WTC11 (cell line): ENCODE measurements at regions not wholly inside any gene's neighbourhood (a gene's known extent, or its start where the extent isn't known, plus 50 kb on each side); places are given as distances from the start of the nearest gene placed in this dataset.

Experiments
- CBFB ChIP-seq: sonication (generic); formaldehyde crosslinking; IDR thresholded peaks from 2 replicates; pipeline ENCODE4 v1.8.1; 2022; ENCODE audit warnings: mild to moderate bottlenecking, low read depth, missing genetic modification reagents
- EMX1 ChIP-seq: fragments of 250-450 bp; sonication (Bioruptor Pico); IDR thresholded peaks from 2 replicates; pipeline ENCODE4 v1.8.0; 2021; ENCODE audit warnings: mild to moderate bottlenecking
- GTF2I ChIP-seq: fragments of 250-450 bp; sonication (Bioruptor Pico); conservative IDR thresholded peaks from 2 replicates; pipeline ENCODE4 v1.4.0; 2021; ENCODE audit warnings: mild to moderate bottlenecking
- RELA ChIP-seq: sonication (generic); formaldehyde crosslinking; IDR thresholded peaks from 2 replicates; pipeline ENCODE4 v1.8.1; 2022; ENCODE audit warnings: missing genetic modification reagents, mild to moderate bottlenecking, borderline replicate concordance
- SP1 ChIP-seq: sonication (generic); formaldehyde crosslinking; conservative IDR thresholded peaks from 2 replicates; pipeline ENCODE4 v1.8.1; 2022; ENCODE audit warnings: missing genetic modification reagents
- TF ChIP-seq, protein P1 (sequence below): sonication (generic); formaldehyde crosslinking; IDR thresholded peaks from 2 replicates; pipeline ENCODE4 v1.8.0; 2022; ENCODE audit warnings: mild to moderate bottlenecking, missing genetic modification reagents
- TF ChIP-seq, protein P2 (sequence below): fragments of 200-600 bp; IDR thresholded peaks from 2 replicates; pipeline ENCODE4 v1.8.0; 2022; ENCODE audit warnings: antibody characterized with exemption
- TF ChIP-seq, protein P3 (sequence below): sonication (generic); formaldehyde crosslinking; IDR thresholded peaks from 2 replicates; pipeline ENCODE4 v1.8.0; 2023; ENCODE audit warnings: missing genetic modification reagents
- TF ChIP-seq, protein P4 (sequence below): sonication (generic); formaldehyde crosslinking; conservative IDR thresholded peaks from 2 replicates; pipeline ENCODE4 v1.8.1; 2022; ENCODE audit warnings: mild to moderate bottlenecking, missing genetic modification reagents
- TF ChIP-seq, protein P5 (sequence below): sonication (generic); formaldehyde crosslinking; IDR thresholded peaks from 2 replicates; pipeline ENCODE4 v1.8.0; 2022; ENCODE audit warnings: mild to moderate bottlenecking, missing genetic modification reagents

DNA sequence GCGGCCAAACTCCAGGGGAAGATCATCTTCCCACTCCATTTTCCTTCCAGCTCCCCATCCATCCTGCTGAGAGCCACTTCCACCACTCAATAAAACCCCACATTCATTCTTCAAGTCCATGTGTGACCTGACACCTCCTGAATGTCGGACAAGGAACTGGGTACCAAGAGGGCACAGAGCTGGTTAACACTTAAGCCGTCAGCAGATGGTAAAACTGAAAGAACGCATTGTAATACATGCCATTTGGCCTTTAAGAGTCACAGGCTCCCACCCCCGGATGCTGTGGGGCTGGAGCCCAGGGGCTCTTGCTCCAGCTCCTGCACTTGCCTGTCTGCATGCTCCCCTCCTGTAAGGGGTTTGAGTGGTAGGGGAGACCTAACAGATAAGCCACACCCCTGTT is 753.9 kb downstream of the COL12A1 start:
- TF ChIP-seq, protein P1, sequence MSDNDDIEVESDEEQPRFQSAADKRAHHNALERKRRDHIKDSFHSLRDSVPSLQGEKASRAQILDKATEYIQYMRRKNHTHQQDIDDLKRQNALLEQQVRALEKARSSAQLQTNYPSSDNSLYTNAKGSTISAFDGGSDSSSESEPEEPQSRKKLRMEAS = no peak
- TF ChIP-seq, protein P2, sequence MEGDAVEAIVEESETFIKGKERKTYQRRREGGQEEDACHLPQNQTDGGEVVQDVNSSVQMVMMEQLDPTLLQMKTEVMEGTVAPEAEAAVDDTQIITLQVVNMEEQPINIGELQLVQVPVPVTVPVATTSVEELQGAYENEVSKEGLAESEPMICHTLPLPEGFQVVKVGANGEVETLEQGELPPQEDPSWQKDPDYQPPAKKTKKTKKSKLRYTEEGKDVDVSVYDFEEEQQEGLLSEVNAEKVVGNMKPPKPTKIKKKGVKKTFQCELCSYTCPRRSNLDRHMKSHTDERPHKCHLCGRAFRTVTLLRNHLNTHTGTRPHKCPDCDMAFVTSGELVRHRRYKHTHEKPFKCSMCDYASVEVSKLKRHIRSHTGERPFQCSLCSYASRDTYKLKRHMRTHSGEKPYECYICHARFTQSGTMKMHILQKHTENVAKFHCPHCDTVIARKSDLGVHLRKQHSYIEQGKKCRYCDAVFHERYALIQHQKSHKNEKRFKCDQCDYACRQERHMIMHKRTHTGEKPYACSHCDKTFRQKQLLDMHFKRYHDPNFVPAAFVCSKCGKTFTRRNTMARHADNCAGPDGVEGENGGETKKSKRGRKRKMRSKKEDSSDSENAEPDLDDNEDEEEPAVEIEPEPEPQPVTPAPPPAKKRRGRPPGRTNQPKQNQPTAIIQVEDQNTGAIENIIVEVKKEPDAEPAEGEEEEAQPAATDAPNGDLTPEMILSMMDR = no peak
- TF ChIP-seq RELA (CRISPR knock-in tag) (no peak), SP1 (no peak), CBFB (CRISPR knock-in tag) (no peak), EMX1 (CRISPR knock-in tag) (no peak), GTF2I (CRISPR knock-in tag) (no peak)
- TF ChIP-seq, protein P3, sequence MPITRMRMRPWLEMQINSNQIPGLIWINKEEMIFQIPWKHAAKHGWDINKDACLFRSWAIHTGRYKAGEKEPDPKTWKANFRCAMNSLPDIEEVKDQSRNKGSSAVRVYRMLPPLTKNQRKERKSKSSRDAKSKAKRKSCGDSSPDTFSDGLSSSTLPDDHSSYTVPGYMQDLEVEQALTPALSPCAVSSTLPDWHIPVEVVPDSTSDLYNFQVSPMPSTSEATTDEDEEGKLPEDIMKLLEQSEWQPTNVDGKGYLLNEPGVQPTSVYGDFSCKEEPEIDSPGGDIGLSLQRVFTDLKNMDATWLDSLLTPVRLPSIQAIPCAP (CRISPR knock-in tag) = no peak
- TF ChIP-seq, protein P4, sequence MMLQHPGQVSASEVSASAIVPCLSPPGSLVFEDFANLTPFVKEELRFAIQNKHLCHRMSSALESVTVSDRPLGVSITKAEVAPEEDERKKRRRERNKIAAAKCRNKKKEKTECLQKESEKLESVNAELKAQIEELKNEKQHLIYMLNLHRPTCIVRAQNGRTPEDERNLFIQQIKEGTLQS (CRISPR knock-in tag) = no peak
- TF ChIP-seq, protein P5, sequence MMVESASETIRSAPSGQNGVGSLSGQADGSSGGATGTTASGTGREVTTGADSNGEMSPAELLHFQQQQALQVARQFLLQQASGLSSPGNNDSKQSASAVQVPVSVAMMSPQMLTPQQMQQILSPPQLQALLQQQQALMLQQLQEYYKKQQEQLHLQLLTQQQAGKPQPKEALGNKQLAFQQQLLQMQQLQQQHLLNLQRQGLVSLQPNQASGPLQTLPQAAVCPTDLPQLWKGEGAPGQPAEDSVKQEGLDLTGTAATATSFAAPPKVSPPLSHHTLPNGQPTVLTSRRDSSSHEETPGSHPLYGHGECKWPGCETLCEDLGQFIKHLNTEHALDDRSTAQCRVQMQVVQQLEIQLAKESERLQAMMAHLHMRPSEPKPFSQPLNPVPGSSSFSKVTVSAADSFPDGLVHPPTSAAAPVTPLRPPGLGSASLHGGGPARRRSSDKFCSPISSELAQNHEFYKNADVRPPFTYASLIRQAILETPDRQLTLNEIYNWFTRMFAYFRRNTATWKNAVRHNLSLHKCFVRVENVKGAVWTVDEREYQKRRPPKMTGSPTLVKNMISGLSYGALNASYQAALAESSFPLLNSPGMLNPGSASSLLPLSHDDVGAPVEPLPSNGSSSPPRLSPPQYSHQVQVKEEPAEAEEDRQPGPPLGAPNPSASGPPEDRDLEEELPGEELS (CRISPR knock-in tag) = no peak
